ENCODE measurements at regions not wholly inside any gene's neighbourhood (a gene's known extent, or its start where the extent isn't known, plus 50 kb on each side); places are given as distances from the start of the nearest gene placed in this dataset.

DNA sequence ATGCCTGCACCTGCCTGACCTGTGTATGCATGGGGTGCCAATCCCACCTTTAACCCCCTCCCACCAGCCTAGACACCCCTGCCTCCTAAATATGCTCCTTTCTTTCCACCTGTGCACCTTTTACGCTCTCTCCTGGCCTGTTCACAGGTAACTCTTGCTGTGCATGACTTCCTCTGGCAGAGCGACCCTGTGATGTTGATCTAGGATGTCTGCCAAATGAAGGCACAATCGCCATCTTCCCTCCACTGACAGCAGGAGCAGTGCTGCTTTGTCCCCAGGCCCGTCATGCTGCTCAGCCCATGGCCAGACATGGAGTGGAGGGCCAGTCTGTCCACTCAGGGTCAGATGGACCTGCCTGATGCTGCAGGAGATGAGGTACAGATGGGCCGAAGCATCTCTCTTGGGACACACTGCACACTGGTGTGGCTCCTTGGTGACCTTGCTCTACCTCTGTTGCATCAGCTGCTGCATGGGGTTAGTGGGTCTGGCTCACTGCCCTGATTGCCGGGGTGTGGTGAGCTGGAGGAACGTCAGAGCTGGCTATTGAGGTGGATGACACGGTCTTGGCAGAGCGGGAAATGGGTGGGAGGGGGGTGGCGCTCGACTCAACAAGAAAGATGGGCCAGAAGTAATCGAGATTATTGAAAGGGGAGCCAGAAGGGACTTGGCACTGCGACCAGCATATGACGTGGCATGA lies 101.7 kb upstream of the PITX1 start:
- no peak overlapping the region for H3K27ac ChIP-seq (ENCODE audit: low read depth, low read length)
- H3K9ac ChIP-seq (ENCODE audit: low read length): no peak overlapping the region
- no peaks in the 10 kb centered on the region for H3K36me3 ChIP-seq (ENCODE audit: insufficient read depth, low read length)

DNA sequence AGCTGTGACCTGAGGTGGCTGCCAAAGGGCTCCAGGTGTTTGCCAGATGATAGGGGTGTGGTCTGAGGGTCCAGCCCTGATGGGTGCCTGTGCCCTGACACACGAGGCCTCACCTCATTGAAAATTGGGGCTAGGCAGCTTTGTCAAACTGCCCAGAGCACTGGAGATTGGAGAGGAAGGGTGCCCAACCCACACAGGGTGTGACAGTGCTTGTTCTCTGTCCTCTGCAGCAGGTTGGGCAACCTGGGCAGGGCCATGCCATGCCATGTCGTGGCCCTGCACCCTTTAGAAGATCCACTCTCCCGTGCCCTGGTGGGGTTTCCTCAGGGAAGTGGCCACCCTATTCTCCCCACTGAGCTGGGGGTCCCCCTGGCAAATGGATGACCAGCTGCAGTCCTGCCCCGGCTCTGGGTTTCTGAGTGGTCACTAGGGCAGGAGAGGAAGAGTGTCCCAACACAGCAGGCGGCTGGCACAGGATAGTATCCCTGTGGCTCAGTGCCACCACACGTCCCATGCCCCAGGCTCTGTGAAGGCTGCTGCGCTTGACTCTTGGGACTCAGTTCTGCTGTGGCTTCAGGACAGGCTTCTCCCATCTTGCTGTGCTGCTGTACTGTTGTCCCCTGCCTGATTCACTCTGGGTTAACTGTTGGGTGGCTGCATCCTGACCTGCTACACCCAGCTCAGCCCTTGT lies 100.8 kb upstream of the PITX1 start:
- Histone ChIP-seq H3K36me3 (ENCODE audit: insufficient read depth, low read length) (no peaks in the 10 kb centered on the region), H3K27me3 (ENCODE audit: control insufficient read depth in 1 of 2, insufficient read depth in 2 of 2, low read length in 2 of 2) (no peaks in the 10 kb centered on the region), H3K4me3 (ENCODE audit: low read depth in 1 of 2, low read length in 2 of 2) (no peak overlapping the region), H3K9ac (ENCODE audit: low read length) (no peak overlapping the region), H3K27ac (ENCODE audit: low read depth, low read length) (no peak overlapping the region), H3K9me3 (ENCODE audit: low read length) (no peaks in the 10 kb centered on the region), H3K4me1 (ENCODE audit: insufficient read depth, low read length) (peaks cover 44% of the 10 kb centered on the region)

More for the DNA sequence above, 101.7 kb upstream of the PITX1 start:
- no peaks in the 10 kb centered on the region for H3K9me3 ChIP-seq (ENCODE audit: low read length)
- H3K4me1 ChIP-seq (ENCODE audit: insufficient read depth, low read length): peaks cover 51% of the 10 kb centered on the region
- H3K4me3 ChIP-seq (ENCODE audit: low read depth in 1 of 2, low read length in 2 of 2): no peak overlapping the region
- H3K27me3 ChIP-seq (ENCODE audit: control insufficient read depth in 1 of 2, insufficient read depth in 2 of 2, low read length in 2 of 2): no peaks in the 10 kb centered on the region

GRCh38 chr5:135133698-135134515 lies 99.9 kb upstream of the PITX1 start:
- Histone ChIP-seq H3K36me3 (ENCODE audit: insufficient read depth, low read length) (no peaks in the 10 kb centered on the region), H3K27me3 (ENCODE audit: control insufficient read depth in 1 of 2, insufficient read depth in 2 of 2, low read length in 2 of 2) (no peaks in the 10 kb centered on the region), H3K4me3 (ENCODE audit: low read depth in 1 of 2, low read length in 2 of 2) (no peak overlapping the region), H3K27ac (ENCODE audit: low read depth, low read length) (no peak overlapping the region), H3K9ac (ENCODE audit: low read length) (no peak overlapping the region), H3K9me3 (ENCODE audit: low read length) (no peaks in the 10 kb centered on the region), H3K4me1 (ENCODE audit: insufficient read depth, low read length) (peaks cover 36% of the 10 kb centered on the region)

- Histone ChIP-seq H3K36me3 (ENCODE audit: insufficient read depth, low read length) (no peaks in the 10 kb centered on the region), H3K9ac (ENCODE audit: low read length) (no peak overlapping the region), H3K27me3 (ENCODE audit: control insufficient read depth in 1 of 2, insufficient read depth in 2 of 2, low read length in 2 of 2) (no peaks in the 10 kb centered on the region), H3K27ac (ENCODE audit: low read depth, low read length) (no peak overlapping the region), H3K4me1 (ENCODE audit: insufficient read depth, low read length) (peaks cover 29% of the 10 kb centered on the region), H3K4me3 (ENCODE audit: low read depth in 1 of 2, low read length in 2 of 2) (no peak overlapping the region), H3K9me3 (ENCODE audit: low read length) (no peaks in the 10 kb centered on the region)
Observed at GRCh38 chr5:135133181-135133580, 99.2 kb upstream of the PITX1 start.

GRCh38 chr5:135131801-135132680 lies 98.0 kb upstream of the PITX1 start:
- no peak overlapping the region for H3K27ac ChIP-seq (ENCODE audit: low read depth, low read length)
- no peak overlapping the region for H3K9ac ChIP-seq (ENCODE audit: low read length)
- H3K9me3 ChIP-seq (ENCODE audit: low read length): no peaks in the 10 kb centered on the region
- no peaks in the 10 kb centered on the region for H3K36me3 ChIP-seq (ENCODE audit: insufficient read depth, low read length)
- peaks cover 19% of the 10 kb centered on the region for H3K4me1 ChIP-seq (ENCODE audit: insufficient read depth, low read length)
- H3K4me3 ChIP-seq (ENCODE audit: low read depth in 1 of 2, low read length in 2 of 2): no peak overlapping the region
- no peaks in the 10 kb centered on the region for H3K27me3 ChIP-seq (ENCODE audit: control insufficient read depth in 1 of 2, insufficient read depth in 2 of 2, low read length in 2 of 2)

- H3K27ac ChIP-seq (ENCODE audit: low read depth, low read length): no peak overlapping the region
- H3K4me3 ChIP-seq (ENCODE audit: low read depth in 1 of 2, low read length in 2 of 2): no peak overlapping the region
- no peaks in the 10 kb centered on the region for H3K27me3 ChIP-seq (ENCODE audit: control insufficient read depth in 1 of 2, insufficient read depth in 2 of 2, low read length in 2 of 2)
- peaks cover 19% of the 10 kb centered on the region for H3K4me1 ChIP-seq (ENCODE audit: insufficient read depth, low read length)
- H3K9ac ChIP-seq (ENCODE audit: low read length): no peak overlapping the region
- no peaks in the 10 kb centered on the region for H3K9me3 ChIP-seq (ENCODE audit: low read length)
- H3K36me3 ChIP-seq (ENCODE audit: insufficient read depth, low read length): no peaks in the 10 kb centered on the region
Observed at GRCh38 chr5:135130261-135131215, 96.5 kb upstream of the PITX1 start.

DNA sequence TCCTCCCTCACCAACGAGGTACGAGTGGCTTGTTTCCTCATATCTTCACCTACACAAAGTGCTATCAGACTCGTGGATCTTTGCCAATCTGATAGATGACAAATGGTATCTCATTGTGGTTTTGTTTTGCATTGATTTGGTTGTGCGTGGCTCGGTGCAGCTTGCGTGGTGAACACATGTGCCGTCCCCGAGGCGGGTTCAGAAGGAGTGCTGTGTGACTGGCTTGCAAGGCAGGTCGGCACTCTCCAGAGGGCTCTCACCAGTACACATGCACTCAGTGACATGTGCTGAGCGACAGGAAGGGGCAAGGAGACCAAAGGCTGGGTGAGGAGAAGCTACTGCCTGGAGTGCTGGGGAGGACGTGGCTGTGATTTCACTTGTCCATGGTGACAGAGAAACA lies 95.3 kb upstream of the PITX1 start:
- H3K27me3 ChIP-seq (ENCODE audit: control insufficient read depth in 1 of 2, insufficient read depth in 2 of 2, low read length in 2 of 2): no peaks in the 10 kb centered on the region
- H3K9me3 ChIP-seq (ENCODE audit: low read length): no peaks in the 10 kb centered on the region
- H3K9ac ChIP-seq (ENCODE audit: low read length): no peak overlapping the region
- H3K4me1 ChIP-seq (ENCODE audit: insufficient read depth, low read length): peaks cover 16% of the 10 kb centered on the region
- H3K4me3 ChIP-seq (ENCODE audit: low read depth in 1 of 2, low read length in 2 of 2): no peak overlapping the region
- H3K27ac ChIP-seq (ENCODE audit: low read depth, low read length): no peak overlapping the region
- H3K36me3 ChIP-seq (ENCODE audit: insufficient read depth, low read length): no peaks in the 10 kb centered on the region

DNA sequence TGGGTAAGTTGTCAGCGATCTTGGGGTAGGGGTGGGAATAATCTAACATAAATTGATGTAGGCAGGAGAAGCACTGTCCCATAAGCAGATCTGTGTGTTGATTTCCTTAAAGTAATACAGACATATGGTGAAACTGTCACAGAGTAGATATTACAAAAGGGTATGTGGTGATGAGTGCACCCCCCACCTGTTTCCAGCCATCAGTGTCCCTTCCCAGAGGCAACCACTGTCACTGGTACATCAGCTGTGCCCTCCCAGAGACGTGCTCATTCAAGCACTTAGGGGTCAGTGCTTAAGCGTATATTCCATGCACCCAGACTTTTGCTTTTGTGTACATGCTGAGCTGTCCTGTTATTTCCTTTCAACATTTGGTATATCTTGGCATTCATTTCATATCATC lies 94.3 kb upstream of the PITX1 start:
- peaks cover 16% of the 10 kb centered on the region for H3K4me1 ChIP-seq (ENCODE audit: insufficient read depth, low read length)
- H3K4me3 ChIP-seq (ENCODE audit: low read depth in 1 of 2, low read length in 2 of 2): no peak overlapping the region
- no peak overlapping the region for H3K9ac ChIP-seq (ENCODE audit: low read length)
- no peaks in the 10 kb centered on the region for H3K9me3 ChIP-seq (ENCODE audit: low read length)
- H3K27me3 ChIP-seq (ENCODE audit: control insufficient read depth in 1 of 2, insufficient read depth in 2 of 2, low read length in 2 of 2): no peaks in the 10 kb centered on the region
- H3K27ac ChIP-seq (ENCODE audit: low read depth, low read length): no peak overlapping the region
- H3K36me3 ChIP-seq (ENCODE audit: insufficient read depth, low read length): no peaks in the 10 kb centered on the region

- Histone ChIP-seq H3K9me3 (ENCODE audit: low read length) (no peaks in the 10 kb centered on the region), H3K4me1 (ENCODE audit: insufficient read depth, low read length) (peaks cover 10% of the 10 kb centered on the region), H3K36me3 (ENCODE audit: insufficient read depth, low read length) (no peaks in the 10 kb centered on the region), H3K9ac (ENCODE audit: low read length) (no peak overlapping the region), H3K4me3 (ENCODE audit: low read depth in 1 of 2, low read length in 2 of 2) (no peak overlapping the region), H3K27ac (ENCODE audit: low read depth, low read length) (no peak overlapping the region), H3K27me3 (ENCODE audit: control insufficient read depth in 1 of 2, insufficient read depth in 2 of 2, low read length in 2 of 2) (no peaks in the 10 kb centered on the region)
Observed at GRCh38 chr5:135127439-135128240, 93.6 kb upstream of the PITX1 start.
